CD4-positive, alpha-beta T cell treated with Interleukin-17A for 4 hours (primary cell): ENCODE measurements at regions not wholly inside any gene's neighbourhood (a gene's known extent, or its start where the extent isn't known, plus 50 kb on each side); places are given as distances from the start of the nearest gene placed in this dataset.
"Not testable (repeated sequence)": the region's sequence is repeated elsewhere in the genome, so short reads cannot be mapped to it uniquely, and the experiment has no call there.

Experiments used
- DNase-seq: peaks from one replicate; pipeline ENCODE4 v3.0.0-alpha.2; 2020; ENCODE audit warnings: mixed read lengths

DNA sequence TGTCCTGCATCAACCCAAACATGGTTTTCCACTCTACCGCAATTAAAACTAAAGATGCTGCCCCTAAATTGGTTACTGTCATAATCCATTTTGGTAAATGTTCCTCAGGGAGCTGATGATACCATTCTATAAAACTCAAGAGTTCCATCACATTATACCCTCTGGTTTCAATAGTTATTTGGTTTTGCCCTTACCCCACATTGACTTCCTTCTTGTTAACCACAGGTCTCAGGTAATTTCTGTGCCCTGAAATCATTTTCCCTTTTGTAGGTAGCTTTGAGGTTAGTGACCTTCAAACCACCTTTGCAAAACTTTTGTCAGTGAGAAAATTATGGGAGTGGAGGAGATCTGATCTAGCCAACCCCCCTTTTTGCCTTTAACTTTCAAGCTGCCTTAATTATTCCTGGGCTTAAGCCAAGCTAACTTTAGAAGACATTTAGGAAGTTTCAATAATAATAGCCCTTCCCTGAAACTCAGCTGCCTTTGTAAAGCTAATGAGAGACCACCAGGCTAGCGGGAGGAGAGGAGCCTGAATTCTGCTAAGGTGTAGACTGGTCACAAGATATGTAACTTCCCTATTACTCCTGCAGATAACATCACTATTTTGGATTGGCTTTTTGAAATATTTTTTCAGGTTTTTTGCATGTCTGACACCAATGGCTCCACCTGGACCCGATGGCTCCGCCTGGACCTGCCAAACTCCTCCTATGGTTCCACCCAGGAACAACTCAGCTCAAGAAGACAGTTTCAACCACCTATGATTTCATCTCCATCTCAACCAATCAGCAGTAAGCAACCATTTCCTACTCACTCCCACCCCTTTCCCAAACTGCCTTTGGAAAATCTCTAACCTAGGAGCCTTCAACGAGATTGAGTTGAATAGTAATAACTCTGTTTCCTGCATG, 224.9 kb downstream of the HS3ST3B1 start:
- DNase-seq, result no peak

DNA sequence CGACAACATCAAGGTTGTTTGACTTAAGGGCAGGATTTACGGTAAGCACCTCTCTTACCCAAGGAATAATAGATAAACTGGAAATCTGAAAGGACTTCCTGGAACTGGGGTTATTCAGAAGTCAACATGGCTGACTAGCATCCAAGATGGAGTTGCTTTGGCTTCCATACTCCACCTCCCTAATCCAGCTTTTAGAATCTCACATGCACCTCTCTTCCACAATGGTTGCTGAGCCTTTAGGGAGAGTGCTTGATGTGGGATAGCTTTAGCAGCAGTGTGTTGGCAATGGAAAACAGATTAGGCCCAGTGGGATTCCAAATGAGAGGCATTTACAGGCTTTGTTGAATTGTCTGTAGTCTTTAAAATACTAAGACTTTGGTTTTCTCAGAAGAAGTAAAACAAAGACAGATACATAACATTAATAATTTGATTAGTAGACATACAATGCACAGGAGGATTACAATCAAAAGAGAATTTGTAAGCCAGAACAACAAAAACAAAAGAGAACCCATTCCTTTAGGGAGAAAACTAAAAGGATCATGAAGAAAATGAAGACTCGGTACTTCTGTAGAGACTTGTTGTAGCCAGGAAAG, 222.0 kb downstream of the HS3ST3B1 start:
- DNase-seq, result no peak

DNA sequence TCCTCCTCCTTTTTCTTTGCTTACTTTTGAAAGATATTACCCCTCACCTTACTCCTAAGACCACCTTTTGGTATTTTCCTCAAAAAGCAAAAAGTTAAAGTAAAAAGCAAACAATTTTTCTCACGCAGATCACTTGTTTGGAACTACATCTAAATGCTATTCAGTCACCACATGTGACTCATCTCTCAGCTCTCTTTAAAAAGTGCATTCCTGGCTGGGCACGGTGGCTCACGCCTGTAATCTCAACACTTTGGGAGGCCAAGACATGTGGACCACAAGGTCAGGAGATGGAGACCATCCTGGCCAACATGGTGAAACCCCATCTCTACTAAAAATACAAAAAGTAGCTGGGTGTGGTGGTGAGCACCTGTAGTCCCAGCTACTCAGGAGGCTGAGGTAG, 218.0 kb downstream of the HS3ST3B1 start:
- not testable (repeated sequence) for DNase-seq

DNA sequence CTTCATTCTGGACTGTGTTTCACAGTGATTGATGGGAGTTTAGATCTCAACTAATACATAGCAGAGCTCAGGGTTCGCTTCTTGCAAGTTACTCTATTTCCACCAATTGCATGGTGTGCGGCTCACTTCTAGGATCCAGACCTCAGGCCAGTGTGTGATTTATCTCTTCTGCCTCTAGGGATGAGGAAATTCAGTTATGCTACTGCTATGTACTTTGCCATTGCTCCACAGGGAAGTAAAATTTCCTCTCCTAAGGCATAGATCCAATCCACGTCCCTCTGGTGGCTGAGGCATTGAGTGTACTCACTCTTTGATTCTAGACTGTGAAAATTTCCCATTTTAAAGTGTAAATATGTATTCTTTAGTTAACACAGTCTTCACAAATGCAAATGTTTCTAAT, 214.1 kb downstream of the HS3ST3B1 start:
- DNase-seq, result no peak

DNA sequence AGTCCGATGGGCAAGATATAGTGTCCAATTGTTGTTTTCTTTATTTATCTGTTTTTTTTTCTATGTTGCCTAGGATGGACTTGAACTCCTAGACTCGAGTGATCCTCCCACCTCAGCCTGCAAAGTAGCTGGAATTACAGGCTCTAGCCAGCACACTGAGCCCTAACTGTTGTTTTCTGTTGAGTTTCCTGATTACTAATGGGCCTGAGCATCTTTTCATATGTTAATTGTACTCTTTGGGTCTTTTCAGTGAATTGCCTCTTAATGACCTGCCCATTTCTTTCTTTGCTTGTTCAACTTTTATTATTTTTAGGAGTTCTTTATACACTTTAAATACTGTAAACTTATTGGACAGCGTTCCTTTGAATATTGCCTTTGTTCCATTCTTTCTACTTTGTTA, 213.0 kb downstream of the HS3ST3B1 start:
- no peak for DNase-seq

DNA sequence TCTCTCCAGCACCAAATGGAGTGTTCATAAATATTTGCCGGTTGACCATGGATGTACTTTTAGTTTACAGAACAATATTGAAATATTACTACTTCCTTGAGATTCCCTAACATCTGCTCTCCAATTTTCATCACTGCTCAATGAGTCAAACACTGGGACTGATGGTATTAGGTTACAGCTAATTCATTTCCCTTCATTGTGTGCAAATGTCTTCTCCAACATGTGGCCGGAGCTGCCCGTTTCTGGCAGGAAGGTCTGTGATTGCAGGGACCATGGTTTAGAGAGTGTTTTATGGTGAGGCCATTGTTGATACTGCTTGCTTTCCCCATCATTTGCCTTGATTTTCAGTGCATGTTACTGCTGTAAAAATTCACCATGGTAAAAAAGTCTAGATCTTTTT, 209.3 kb downstream of the HS3ST3B1 start:
- DNase-seq, result no peak

DNA sequence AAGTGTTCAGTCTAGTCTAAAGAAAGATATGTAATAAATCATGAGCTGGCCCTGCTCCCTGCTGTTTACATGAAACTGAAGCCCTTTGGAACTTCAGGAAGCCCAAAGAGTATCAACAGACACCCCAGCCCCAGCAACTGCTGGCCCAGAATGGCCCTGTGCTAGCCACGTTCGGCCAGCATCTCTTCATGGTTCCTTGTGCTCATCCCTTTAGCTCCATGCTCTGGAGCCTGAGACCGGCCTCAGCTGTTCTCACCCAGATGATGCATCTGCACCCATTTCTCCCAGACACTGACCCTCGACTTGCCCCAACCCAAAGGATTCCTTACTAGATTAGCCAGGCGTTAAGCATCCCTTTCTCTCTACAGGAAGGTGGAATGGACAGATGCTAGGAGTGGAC, 207.3 kb downstream of the HS3ST3B1 start:
- no peak for DNase-seq

DNA sequence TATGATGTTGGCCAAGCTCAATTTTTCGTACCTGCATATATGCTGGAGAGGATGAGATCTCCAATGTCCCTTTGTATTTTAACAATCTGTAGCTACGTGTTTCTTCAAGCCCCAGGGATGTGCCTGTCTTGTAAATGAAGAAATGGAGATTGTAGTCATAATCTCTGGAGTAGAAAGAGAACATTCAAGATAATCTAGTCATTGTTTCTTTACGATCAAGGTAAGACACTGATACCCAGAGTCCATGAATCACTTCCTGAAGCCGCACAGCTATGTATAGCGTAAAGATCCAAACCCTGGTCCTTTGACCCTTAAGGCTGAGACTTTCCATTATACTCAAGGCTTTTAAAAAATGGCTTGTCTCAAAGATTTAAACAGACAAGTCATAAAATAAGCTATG, 205.5 kb downstream of the HS3ST3B1 start:
- no peak for DNase-seq

DNA sequence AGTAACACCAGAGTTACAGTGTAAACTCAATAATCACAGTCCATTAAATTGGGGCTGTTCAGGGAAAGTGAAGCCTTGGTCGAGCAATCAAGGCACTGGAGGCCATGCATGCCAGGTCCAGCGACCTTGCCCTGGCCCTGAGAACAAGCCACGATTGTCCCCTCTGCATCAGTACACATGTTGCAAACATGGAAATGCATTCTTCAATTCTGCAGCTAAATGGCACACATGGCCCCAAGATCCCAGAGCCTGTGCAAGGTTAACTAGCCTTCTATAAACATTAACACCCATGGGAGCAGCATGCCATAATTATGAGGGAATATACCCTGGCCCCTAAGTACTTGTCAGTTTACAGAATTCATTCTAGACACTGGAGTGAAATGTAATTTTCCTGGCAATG, 204.7 kb downstream of the HS3ST3B1 start:
- no peak for DNase-seq

DNA sequence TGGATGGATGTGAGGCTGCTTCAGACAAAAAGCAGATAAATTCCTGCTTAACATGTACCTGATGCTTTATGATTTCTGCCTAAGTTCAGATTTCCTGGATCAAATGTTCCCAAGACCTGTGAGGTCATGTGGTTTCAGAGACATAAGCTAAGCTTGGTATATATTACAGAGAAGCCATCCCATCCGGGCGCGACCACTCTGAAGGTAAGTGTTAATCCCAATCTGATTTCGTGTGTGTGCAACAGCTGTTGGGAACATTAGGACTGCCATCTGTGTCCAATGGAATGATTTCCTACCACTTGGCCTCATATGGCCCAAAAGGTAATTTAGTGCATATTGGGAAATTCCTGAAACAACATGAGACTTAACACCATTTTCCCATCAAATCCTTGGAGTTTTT, 199.1 kb downstream of the HS3ST3B1 start:
- no peak for DNase-seq

DNA sequence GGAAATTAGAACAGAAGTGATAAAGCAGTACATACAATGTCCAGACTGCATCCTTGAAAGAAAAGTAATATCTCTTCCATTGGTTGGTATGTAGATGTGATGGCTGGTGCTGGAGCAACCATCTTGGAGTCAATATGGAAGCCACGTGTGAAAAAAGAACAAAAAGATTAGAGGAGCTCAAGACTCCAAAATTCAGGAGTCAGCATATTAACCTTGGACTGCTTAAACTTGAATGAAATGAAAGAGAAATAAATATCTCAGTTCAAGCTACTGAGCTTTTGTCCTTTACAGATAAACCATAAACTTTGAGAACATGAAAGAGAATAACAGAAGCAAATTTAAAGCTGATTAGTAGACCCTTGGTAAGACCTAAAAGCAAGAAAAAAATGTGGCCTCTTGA, 197.9 kb downstream of the HS3ST3B1 start:
- no peak for DNase-seq

DNA sequence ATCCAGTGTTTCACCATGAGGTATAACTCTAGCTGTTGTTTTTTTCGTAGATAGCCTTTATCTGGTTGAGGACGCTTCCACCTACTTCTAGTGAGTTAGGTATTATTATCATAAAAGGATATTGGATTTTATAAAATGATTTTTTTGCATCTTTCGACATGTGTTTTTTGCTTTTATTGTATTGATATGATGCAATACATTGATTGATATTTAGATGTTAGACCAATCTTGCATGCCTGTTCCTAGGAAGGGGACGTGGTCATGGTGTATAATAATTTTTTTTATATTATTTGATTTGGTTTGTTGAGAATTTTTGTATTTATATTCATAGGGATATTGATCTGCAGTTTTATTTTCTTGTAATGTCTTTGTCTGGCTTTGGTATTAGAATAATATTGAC, 193.3 kb downstream of the HS3ST3B1 start:
- DNase-seq, result no peak

DNA sequence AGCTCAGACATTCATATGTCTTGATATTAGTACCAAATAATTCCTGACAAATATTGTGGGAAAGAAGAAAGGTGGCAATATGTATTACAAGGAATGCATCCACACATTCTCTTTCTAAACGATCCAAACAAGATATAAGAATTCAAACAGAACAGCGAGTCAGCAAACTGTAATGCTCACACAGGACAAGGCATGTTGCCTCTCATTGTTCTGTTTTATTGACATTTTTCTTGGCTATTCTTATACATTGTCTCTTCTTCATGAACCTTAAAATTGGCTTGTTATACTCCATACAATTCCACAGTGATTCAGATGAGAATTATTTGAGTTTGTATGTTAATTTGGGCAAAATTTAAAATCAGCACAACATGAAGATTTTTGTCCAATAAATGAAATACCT, 189.1 kb downstream of the HS3ST3B1 start:
- no peak for DNase-seq

DNA sequence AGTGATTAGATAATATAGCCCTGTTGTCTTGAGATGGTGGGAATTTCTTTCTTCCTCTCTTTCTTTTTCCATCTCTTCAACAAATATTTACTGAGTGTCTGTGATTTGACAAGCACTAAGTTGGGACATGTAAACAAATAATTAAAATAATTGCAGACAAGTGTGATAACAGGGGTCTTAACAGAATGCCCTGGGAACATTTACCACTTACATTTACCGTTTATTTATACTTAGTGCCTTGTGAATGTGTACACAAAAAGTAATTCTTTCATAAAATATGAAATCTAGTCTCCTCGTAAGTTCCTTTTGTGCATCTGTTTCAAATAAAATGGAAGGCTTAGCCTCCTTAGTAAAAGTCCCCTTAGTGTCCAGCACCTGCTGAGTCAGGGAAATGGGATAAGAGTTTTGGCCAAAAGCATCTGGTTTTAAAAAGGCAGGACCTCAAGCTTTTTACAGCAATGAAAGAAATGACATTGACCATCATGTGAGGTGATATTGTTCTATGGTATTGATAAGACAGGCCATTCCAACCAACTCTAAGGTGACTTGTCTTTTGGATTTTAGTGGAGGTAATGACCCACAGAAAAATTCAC, 188.2 kb downstream of the HS3ST3B1 start:
- no peak for DNase-seq

DNA sequence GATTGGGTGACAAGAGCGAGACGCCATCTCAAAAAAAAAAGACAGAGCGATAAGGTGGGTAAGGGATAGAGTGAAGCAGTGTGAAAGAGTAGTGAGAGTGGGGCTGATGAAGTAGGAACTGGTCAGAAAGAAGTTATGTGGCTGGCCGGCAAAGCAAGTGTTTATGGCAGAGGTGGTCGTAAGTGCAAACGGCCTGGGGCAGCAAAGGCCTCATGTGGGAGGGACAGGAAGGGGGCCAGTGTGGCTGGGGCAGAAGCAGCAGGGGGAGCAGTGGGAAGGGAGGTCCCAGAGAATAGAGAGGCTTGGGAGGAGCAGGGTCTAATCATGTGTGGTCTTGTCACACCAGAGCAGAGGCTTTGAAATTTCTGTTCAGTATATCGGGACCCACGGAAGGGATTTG, 186.2 kb downstream of the HS3ST3B1 start:
- no peak for DNase-seq

DNA sequence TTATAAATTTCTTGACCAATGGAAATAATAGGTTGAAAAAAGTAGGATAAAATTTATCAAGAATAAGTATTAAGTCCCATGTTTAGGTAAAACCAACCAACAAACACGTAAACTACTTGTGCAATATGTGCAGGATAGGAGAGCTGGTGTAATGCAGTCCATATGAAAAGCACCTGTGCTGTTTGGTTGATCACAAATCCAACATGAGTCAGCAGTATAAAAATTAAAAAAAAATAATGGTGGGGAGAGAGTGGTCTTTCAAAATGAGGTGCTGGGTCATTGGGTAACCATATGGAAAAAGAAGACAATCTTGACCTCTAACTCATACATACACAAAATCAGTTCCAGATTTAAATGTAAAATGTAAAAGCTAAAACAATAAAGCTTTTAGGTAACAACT, 181.8 kb downstream of the HS3ST3B1 start:
- no peak for DNase-seq

DNA sequence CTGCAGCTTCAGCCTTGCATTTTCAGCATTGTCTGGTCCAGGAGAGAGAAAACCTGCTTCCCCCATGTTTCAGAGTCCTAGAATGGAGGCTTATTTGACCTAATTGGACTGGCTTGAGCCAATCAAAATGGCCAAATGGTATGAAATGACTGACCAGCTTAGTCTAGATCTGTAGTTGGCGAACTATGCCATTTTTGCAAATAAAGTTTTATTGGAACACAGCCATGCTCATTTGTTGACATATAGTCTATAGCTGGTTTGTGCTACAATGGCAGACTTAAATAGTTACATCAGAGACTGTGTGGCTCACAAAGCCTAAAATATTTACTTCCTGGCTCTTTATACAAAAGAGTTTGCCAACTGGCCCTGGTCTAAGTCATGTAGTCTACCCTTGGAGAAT, 180.8 kb downstream of the HS3ST3B1 start:
- DNase-seq, result no peak

DNA sequence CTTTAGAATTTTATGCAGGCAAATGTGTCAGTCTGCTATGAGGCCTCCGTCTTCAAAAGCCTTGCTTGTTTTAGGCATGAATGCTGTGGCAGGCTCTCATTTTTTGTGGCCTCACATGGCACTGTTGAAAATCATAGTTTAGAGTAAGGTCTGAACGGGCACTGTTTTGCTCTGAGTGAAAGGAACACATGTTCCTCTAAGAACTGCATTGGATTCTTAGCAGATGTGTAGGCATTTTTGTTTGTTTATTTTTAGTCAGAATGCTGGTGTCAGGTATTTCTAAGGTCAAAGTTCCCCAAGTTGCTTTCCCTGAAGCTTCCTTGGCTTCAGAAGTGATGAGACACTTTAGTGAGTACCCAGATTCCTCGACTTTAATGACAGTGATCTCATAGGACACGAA, 173.7 kb downstream of the HS3ST3B1 start:
- DNase-seq, result no peak

DNA sequence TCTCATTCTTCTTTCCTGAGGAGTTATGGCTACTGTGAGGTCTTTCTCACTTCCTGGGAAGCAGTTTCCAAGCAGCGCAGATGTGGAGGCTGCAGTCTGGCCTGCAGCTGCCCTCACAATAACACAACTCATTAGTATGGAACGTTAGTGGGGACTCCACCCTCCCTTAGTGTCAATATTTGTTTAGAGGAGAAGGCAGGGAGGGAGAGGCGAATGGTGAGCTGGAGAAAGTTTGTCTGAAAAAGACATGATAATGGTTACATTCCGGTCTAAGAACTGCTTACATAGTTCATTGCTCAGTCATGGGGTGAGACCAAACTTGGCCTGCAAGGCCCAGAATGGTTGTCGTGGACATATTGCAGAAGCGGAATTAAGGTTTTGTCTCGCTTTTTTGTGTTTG, 170.2 kb downstream of the HS3ST3B1 start:
- no peak for DNase-seq

DNA sequence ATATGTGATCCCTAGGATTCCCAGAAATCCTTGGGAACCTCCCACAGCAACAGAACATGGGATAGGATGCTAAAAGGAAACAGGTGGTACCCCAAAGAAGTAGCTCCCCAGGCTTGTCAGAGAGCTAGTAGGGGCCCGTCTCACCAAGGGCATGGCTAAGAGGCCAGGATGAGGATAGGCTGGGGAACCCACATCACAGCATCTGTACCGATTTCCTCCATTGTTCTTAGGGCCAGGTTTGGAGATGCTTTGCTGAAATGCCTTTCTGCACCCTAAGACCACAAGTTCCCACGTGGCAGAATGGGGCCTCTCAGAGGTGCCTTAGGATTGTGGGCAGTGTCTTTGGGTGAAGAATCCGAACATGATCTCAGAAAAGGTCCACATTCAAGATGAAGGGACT, 169.5 kb downstream of the HS3ST3B1 start:
- no peak for DNase-seq

DNA sequence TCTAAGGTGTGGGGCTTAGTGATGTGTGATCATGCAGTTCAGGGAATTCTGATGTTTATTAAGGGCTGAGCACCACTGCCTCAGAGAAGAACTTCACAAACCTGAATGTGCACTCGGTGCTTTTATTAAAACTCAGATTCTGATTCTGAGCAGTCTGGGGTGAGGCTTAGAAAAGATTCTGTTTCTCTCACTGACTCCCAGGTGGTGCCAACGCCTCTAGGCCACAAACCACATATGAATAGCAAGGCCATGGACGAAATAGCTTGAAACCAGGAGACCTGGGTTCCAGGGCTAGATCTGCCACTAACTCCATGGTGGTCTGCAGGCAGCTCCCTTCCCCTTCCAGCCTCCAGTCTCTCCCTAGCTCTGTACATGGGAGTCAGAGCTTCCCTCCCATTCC, 169.1 kb downstream of the HS3ST3B1 start:
- DNase-seq, result no peak

DNA sequence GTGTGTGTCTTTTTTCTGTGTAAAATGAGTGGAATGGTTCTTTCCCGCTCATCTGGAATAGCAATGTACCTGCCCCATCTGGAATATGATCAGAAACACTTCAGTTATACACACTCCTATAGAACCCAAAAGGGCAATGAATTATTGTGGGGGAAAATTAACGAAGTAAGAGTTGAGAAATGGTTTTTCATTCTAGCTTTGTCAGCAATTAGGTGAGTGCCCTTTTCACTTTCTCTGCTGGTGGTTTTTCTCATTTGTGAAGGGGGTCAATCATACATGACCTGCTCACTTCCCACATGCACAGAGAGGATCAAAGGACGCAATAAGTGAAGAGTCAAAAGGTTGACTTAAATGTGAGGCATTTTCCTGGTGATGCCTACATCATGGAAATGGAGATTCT, 168.0 kb downstream of the HS3ST3B1 start:
- DNase-seq, result no peak

DNA sequence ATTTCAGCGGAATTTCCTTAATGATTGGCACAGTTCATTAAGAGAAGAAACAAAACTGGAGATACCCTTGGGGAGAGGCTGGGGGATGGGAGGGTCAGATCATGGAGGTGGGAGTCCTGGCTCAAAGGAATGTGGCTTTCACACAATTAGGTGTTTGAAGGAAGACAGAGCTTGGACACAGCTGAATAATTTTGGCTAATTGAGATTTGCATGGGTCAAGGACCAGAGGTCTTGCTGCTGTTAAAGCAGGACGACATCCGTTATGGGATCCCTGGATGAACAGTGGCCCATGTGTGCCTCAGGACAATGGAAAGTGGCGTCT, 160.3 kb downstream of the HS3ST3B1 start:
- no peak for DNase-seq

DNA sequence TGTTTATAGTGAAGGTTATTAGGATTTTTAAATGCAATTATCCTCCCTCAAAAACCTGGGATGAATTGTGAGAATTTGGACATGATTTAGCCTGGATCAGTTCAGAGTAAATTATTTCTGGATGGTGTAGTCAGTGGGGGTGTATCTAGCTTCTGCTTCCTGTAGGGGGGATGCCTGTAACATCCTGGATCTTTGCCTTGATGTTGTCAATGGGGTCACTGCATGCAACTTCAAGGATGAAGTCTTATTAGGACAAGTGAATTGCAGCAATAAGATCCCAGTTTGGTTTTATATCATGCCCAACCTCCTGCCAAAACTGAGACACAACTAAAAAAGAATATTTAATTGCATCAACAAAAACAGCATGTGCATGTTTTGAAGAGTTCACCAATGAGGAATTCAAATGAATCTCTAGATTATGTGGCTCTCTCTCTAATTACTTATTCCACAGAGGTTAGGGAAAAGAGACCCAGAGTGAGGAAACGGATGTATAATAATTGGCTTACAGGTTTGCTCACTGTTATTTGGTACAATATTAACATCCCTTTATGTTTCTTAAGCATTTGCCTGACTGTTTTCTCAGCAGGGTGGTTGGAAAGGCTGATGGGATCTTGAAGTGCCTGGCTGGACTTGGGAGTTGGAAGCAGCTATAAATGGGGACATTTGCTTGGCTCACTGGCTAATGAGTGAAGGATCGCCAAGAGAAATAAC, 159.8 kb downstream of the HS3ST3B1 start:
- no peak for DNase-seq
